Ureter (tissue), 1 donor: ENCODE measurements at regions not wholly inside any gene's neighbourhood (a gene's known extent, or its start where the extent isn't known, plus 50 kb on each side); places are given as distances from the start of the nearest gene placed in this dataset.

ENCODE experiments used
- DNase-seq: peaks from one replicate; pipeline ENCODE4 v3.0.0-alpha.2; 2020; ENCODE audit warnings: low spot score
- donor health status: DM: yes; HTN: yes; CAD: no.

DNA sequence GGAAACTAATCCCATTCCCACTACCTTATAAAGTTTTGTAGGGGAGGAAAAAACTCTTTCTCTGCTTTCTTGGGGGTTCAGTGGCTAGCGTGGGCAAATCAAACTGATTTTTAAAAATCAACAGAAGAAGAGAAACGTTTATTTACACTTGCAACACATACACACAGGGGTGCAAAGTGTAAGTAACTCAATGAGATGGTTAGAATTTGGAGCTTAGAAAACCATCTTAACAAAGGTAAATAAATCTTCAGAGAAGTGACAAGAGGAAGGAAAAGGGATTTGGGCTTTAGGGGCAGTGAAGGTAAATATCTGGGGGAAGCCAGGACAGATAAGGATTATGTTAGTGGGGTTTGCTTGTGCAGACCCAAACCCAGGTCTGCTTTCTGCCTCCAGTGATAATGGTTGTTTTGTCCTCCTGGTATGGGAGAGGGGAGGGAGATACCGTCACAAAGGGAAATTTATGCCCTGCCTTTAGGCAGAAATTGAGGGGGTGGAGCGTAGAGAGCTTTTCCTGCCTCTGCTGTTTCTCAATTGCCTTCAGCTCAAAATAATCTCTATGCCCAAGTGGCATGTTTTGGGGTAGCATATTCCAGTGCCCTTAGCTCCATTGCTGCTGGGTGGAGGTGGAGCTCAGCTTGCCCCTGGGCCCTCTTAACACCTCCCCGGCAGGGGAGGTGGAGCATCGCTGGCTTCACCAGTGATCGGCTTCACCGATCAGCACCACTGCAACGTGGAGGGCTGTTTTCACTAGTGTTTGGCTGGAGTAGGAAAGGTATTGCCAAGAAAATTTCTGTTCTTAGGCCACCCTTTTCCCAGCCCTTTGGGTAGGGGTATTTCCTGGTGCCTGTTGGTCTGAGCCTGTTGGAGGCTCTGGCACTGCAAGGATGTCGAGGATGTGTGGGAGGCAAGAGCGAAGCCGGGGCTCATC, 92.2 kb downstream of the TEX51 start:
- no peak for DNase-seq

DNA sequence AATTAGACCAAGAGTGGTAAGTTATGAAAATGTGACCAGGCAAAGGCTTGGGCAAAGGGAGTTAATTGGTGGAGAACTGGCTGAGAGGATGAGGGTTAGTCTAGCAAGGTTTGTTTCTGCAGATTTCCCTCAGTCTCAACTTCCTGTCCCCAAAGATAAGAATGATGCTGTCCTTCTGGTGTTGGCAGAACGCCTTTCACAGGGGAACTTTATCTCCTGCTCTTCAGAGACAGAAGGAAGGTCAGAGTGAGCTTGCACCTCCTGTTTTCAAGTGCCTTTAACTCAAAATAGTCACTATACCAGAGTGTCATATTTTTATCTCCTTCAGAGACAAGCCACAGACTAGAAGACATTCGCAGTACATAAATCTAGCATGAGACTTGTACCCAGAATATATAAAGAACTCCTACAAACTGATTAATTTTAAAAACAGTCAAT, 95.7 kb downstream of the TEX51 start:
- DNase-seq, result no peak

DNA sequence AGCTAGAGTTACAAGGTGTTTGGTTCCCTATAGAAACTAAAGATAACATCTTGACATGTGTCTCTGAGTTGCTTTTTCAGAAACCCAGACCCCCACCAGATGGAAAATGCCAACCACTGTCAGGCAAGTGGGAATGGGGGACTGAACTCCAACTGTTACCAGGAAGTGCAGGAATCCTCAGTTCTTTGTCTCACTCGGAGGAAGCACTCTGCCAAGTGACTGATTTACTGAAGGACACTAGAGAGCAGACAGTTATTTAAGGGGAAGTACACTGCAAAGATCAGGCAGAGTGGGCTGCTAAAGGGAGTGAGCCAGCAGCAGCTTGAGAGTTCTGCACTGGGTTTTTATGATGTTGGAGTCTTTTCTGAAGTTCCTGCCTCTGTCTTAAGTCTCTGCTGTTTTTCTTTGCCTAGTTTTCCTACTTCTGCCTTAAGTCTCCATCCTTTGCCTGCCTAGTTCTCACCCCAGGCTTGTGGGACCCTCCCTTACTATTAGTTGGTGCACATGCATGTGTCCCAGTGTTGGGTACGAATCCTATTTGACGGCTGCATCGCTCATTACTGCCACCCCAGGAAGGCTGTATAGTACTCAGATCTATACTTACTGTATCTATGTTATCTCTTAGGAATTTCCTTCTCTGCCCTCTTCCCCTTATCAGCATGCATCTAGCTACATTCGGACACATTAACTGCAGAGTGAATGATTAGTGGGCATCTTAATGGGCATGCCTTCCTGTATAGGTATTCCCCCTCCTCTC, 97.1 kb downstream of the TEX51 start:
- DNase-seq, result no peak

DNA sequence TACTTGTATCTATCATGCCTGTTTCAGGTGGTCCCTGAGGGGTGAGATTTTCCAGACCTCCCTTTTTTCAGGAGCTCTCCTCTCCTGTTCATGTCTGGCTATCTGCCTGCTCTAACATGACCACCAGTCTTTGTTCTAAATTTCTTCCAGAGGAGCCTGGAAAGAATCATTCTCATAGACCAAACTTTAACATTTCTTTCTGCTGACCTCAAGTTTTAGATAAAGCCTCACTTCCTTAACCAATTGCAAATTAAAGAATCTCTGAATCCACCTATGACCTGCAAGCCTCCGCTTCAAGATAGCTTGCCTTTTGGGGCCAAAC, 97.6 kb downstream of the TEX51 start:
- no peak for DNase-seq
